SK-N-SH (cell line): ENCODE measurements at regions not wholly inside any gene's neighbourhood (a gene's known extent, or its start where the extent isn't known, plus 50 kb on each side); places are given as distances from the start of the nearest gene placed in this dataset.

Experiments used
- FOSL2 ChIP-seq: IDR thresholded peaks from 2 replicates; pipeline ENCODE4 v1.4.0; 2012; ENCODE audit warnings: low read depth, mild to moderate bottlenecking, moderate library complexity, borderline replicate concordance
- FOXM1 ChIP-seq: IDR thresholded peaks from 2 replicates; pipeline ENCODE4 v1.4.0; 2012; ENCODE audit warnings: low read depth, mild to moderate bottlenecking
- GATA2 ChIP-seq: sonication (generic); formaldehyde crosslinking; IDR thresholded peaks from 2 replicates; pipeline ENCODE4 v1.5.0; 2020; ENCODE audit warnings: mild to moderate bottlenecking, missing genetic modification reagents
- MXI1 ChIP-seq: IDR thresholded peaks from 2 replicates; pipeline ENCODE4 v1.6.1; 2012; ENCODE audit warnings: mild to moderate bottlenecking, low read depth, low read length, improper control_type of control experiment
- POLR2AphosphoS5 ChIP-seq: IDR thresholded peaks from 2 replicates; pipeline ENCODE4 v1.6.1; 2012; ENCODE audit warnings: low read depth, low read length
- small RNA-seq, 7 experiments: library from RNA; depleted of rRNA; stranded (forward); fragments of <200 nt; gene quantifications; one replicate each; pipeline ENCODE3, GENCODE V24; 2012
- TF ChIP-seq, protein P1 (sequence below): IDR thresholded peaks from 2 replicates; pipeline ENCODE4; 2012

DNA sequence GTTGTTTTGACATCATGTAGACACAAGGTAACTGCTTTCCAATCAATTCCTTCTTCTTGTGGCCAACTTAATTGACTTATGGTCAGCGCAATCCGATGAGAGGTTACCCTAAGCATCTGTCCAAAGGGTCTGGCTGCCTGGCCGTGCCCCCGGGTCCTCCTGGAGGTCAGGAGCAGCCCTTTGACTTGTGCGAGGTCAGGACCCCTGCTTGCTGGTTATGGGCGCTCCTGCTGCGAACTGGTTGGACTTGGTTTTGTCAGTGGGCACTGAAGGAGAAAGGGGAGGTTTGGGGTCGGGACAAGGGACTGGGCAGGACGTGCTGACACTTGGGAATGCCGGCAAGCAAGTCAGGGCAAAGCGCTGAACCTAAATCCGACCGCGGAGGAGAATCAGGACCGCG lies 215.6 kb downstream of the QKI start (continued):
- TF ChIP-seq POLR2AphosphoS5: no peak
- TF ChIP-seq GATA2: no peak
- TF ChIP-seq, protein P1, sequence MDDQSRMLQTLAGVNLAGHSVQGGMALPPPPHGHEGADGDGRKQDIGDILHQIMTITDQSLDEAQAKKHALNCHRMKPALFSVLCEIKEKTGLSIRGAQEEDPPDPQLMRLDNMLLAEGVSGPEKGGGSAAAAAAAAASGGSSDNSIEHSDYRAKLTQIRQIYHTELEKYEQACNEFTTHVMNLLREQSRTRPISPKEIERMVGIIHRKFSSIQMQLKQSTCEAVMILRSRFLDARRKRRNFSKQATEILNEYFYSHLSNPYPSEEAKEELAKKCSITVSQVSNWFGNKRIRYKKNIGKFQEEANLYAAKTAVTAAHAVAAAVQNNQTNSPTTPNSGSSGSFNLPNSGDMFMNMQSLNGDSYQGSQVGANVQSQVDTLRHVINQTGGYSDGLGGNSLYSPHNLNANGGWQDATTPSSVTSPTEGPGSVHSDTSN: no peak
- no peak for TF ChIP-seq MXI1
- TF ChIP-seq FOSL2: no peak
- no peak for TF ChIP-seq FOXM1

Small RNA genes lying in the stretch of these regions (small RNA-seq; reads per million reads assigned to genes)
- 0 reads per million in 7 experiments for gene RN7SL366P
